ENCODE measurements at regions not wholly inside any gene's neighbourhood (a gene's known extent, or its start where the extent isn't known, plus 50 kb on each side); places are given as distances from the start of the nearest gene placed in this dataset.
"Not testable (repeated sequence)": the region's sequence is repeated elsewhere in the genome, so short reads cannot be mapped to it uniquely, and the experiment has no call there.

GRCh38 chr10:55979203-55979602, 381.9 kb downstream of the ZWINT start:
- no peak for TF ChIP-seq CTCF (conservative IDR thresholded peaks at IDR 0.05; ENCODE audit: low read depth, low read length)
- no peak overlapping the region for H3K4me3 ChIP-seq (ENCODE audit: low read depth, low read length)
- no peak for DNase-seq (ENCODE audit: low read depth)

- H3K4me3 ChIP-seq (ENCODE audit: low read depth, low read length): no peak overlapping the region
- DNase-seq (ENCODE audit: low read depth): no peak
- no peak for TF ChIP-seq CTCF (conservative IDR thresholded peaks at IDR 0.05; ENCODE audit: low read depth, low read length)
Observed at GRCh38 chr10:55966101-55966500, 395.0 kb downstream of the ZWINT start.

GRCh38 chr10:55943403-55943802, 417.7 kb downstream of the ZWINT start:
- DNase-seq (ENCODE audit: low read depth): no peak
- no peak overlapping the region for H3K4me3 ChIP-seq (ENCODE audit: low read depth, low read length)
- TF ChIP-seq CTCF (conservative IDR thresholded peaks at IDR 0.05; ENCODE audit: low read depth, low read length): no peak

GRCh38 chr10:55929291-55929690, 431.8 kb downstream of the ZWINT start:
- no peak for DNase-seq (ENCODE audit: low read depth)
- TF ChIP-seq CTCF (conservative IDR thresholded peaks at IDR 0.05; ENCODE audit: low read depth, low read length): no peak
- no peak overlapping the region for H3K4me3 ChIP-seq (ENCODE audit: low read depth, low read length)

- DNase-seq (ENCODE audit: low read depth); H3K4me3 ChIP-seq (ENCODE audit: low read depth, low read length): not testable (repeated sequence)
Observed at GRCh38 chr10:55899472-55900147, 461.4 kb downstream of the ZWINT start.

- DNase-seq (ENCODE audit: low read depth): no peak
- no peak for TF ChIP-seq CTCF (conservative IDR thresholded peaks at IDR 0.05; ENCODE audit: low read depth, low read length)
- no peak overlapping the region for H3K4me3 ChIP-seq (ENCODE audit: low read depth, low read length)
Observed at GRCh38 chr10:55897490-55897921, 463.6 kb downstream of the ZWINT start.

- no peak overlapping the region for H3K4me3 ChIP-seq (ENCODE audit: low read depth, low read length)
- DNase-seq (ENCODE audit: low read depth): no peak
- no peak for TF ChIP-seq CTCF (conservative IDR thresholded peaks at IDR 0.05; ENCODE audit: low read depth, low read length)
Observed at GRCh38 chr10:55892276-55892675, 468.8 kb downstream of the ZWINT start.

Data from choroid plexus epithelial cell (primary cell).